GM12875 (cell line): ENCODE measurements at regions not wholly inside any gene's neighbourhood (a gene's known extent, or its start where the extent isn't known, plus 50 kb on each side); places are given as distances from the start of the nearest gene placed in this dataset.

Source experiments
- H3K4me3 ChIP-seq: one replicate; pipeline ENCODE4 v1.5.1; 2011; ENCODE audit warnings: low read depth, low read length, control low read depth
- CTCF ChIP-seq: IDR thresholded peaks from 2 replicates; pipeline ENCODE4 v1.5.1; 2011; ENCODE audit warnings: low read depth, mild to moderate bottlenecking, control low read depth, inconsistent platforms, low read length, moderate library complexity, borderline replicate concordance; ENCODE audit not compliant: insufficient read depth

- no peak for TF ChIP-seq CTCF
- H3K4me3 ChIP-seq: no peak overlapping the region
Observed at GRCh38 chr5:87116825-87117512, 150.7 kb upstream of the RASA1 start.

DNA sequence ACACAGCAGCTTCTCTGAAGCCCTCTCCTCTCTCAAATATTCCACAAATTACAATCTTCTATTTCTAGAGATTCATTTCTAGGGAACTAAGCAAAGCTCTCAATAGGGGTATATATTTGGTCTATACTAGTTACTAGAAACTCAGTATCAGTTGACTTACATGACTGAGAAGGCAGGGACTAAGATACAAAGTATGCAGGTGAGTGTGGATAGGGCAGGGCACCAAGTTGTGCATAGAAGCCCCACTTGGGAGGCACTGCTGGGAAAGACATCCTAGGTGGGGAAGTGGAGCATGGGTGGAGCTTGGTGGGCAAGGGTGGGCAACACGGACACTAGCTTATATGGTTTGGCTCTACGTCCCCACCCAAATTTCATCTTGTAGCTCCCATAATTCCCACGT lies 148.1 kb upstream of the RASA1 start:
- H3K4me3 ChIP-seq: no peak overlapping the region
- no peak for TF ChIP-seq CTCF

DNA sequence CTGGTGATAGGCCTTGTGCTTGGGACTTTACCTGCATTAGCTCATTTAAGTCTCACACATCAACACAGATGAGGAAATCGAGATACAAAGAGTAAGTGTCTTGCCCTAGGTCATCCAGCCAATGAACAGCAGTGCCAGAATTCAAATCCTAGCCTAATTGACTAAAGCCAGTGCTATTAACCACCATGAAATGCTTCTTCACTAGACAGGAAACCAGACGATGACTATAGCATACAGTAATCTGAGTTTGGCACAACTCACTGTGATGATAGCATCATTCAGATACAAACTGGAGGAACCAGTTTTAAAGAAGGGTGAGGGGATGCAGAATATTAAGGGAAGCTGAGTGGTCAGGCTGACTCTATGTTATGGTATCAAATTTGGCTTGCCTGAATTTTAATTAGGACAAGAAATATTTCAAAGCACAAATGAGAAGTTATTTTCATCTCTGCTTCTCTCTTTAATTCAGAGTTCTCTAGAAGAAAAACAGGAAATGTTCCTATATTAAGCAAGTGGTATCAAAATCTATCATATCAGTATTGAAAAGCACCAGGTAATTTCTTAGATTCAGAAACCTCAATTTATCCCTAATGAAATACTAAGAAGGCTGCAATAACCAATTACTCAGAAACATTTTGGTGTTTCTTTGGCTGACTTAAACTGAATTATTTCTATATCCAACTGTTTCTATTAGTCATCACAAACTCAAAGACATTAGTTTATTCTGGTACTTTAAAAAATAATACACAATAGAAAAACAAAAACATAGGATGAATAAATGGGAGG lies 147.0 kb upstream of the RASA1 start:
- no peak for TF ChIP-seq CTCF
- no peak overlapping the region for H3K4me3 ChIP-seq

GRCh38 chr5:87121304-87122150 lies 146.2 kb upstream of the RASA1 start:
- no peak overlapping the region for H3K4me3 ChIP-seq
- no peak for TF ChIP-seq CTCF

DNA sequence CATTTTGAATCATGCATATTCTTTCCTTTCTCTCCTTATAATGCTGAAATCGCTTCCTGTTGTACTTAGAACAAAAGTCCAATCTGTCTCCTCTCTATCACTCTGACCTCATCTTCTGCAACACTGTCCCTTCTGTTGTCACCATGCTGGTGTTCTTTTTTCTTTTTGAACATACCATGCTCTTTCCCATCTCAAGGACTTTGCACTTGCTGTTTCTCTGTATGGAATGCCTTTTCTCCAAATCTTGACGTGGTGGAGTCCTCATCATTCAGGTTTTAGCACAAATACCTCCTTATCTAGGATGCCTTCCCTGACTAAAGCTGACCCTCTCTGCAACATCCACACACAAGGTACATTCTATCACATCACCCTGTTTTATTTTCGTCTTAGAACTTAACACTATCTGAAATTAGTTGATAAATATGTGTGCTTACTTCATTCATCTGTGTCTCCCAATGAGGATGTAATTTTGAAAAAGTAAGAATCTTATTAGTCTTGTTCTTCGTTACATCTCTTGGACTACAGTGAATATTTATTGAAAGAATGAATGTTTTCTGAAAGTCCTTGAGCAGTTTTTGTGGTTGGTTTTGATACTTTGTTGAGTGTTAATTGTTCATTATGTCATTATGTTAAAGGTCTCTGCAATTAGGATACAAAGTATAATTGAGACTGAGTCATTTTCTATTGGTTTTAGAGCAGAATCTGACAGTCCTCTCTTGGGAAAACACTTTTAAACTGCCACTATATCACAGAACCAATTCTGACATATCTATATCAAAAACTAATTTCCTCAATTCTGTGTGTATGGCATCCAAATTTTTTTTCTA lies 145.3 kb upstream of the RASA1 start:
- no peak for TF ChIP-seq CTCF
- no peak overlapping the region for H3K4me3 ChIP-seq

- TF ChIP-seq CTCF: no peak
- no peak overlapping the region for H3K4me3 ChIP-seq
Observed at GRCh38 chr5:87125766-87126165, 141.9 kb upstream of the RASA1 start.
